Neural crest cell (in vitro differentiated cells): ENCODE measurements at regions not wholly inside any gene's neighbourhood (a gene's known extent, or its start where the extent isn't known, plus 50 kb on each side); places are given as distances from the start of the nearest gene placed in this dataset.

Experiments
- DNase-seq: peaks from one replicate; pipeline ENCODE4 v3.0.0; 2021; ENCODE audit warnings: low read depth, mixed read lengths, low spot score
- H3K27ac Mint-ChIP-seq: one replicate; pipeline ENCODE4 v1.8.0; 2021; ENCODE audit warnings: mild to moderate bottlenecking, mixed read lengths; ENCODE audit not compliant: unreplicated experiment
- H3K27me3 Mint-ChIP-seq: 2 replicates; pipeline ENCODE4 v1.8.0; 2021; ENCODE audit warnings: low read depth, mild to moderate bottlenecking, mixed read lengths
- H3K36me3 Mint-ChIP-seq: 2 replicates; pipeline ENCODE4 v1.8.0; 2021; ENCODE audit warnings: low read depth, mild to moderate bottlenecking, mixed read lengths
- H3K4me1 Mint-ChIP-seq: 2 replicates; pipeline ENCODE4 v1.8.0; 2021; ENCODE audit warnings: mixed read lengths
- H3K4me3 Mint-ChIP-seq: one replicate; pipeline ENCODE4 v1.8.0; 2021; ENCODE audit warnings: mild to moderate bottlenecking, mixed read lengths
- H3K9me3 Mint-ChIP-seq: 2 replicates; pipeline ENCODE4 v1.8.0; 2021; ENCODE audit warnings: mixed read lengths
- TF ChIP-seq, protein P1 (sequence below): fragments of 200-600 bp; sonication (generic); conservative IDR thresholded peaks from 2 replicates; pipeline ENCODE4 v1.5.0; 2021; ENCODE audit warnings: antibody characterized with exemption, mild to moderate bottlenecking

GRCh38 chr2:185990861-185991525, 252.4 kb downstream of the FSIP2 start:
- no peaks in the 10 kb centered on the region for H3K27me3 Mint-ChIP-seq
- H3K9me3 Mint-ChIP-seq = no peaks in the 10 kb centered on the region
- no peak overlapping the region for H3K4me3 Mint-ChIP-seq
- no peak overlapping the region for H3K27ac Mint-ChIP-seq
- no peak for DNase-seq
- no peaks in the 10 kb centered on the region for H3K36me3 Mint-ChIP-seq
- TF ChIP-seq, protein P1, sequence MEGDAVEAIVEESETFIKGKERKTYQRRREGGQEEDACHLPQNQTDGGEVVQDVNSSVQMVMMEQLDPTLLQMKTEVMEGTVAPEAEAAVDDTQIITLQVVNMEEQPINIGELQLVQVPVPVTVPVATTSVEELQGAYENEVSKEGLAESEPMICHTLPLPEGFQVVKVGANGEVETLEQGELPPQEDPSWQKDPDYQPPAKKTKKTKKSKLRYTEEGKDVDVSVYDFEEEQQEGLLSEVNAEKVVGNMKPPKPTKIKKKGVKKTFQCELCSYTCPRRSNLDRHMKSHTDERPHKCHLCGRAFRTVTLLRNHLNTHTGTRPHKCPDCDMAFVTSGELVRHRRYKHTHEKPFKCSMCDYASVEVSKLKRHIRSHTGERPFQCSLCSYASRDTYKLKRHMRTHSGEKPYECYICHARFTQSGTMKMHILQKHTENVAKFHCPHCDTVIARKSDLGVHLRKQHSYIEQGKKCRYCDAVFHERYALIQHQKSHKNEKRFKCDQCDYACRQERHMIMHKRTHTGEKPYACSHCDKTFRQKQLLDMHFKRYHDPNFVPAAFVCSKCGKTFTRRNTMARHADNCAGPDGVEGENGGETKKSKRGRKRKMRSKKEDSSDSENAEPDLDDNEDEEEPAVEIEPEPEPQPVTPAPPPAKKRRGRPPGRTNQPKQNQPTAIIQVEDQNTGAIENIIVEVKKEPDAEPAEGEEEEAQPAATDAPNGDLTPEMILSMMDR = no peak
- no peaks in the 10 kb centered on the region for H3K4me1 Mint-ChIP-seq

- DNase-seq = no peak
- TF ChIP-seq, protein P1 = no peak
- Mint-ChIP-seq H3K9me3 (no peaks in the 10 kb centered on the region), H3K36me3 (no peaks in the 10 kb centered on the region), H3K4me1 (no peaks in the 10 kb centered on the region), H3K27ac (no peak overlapping the region), H3K27me3 (no peaks in the 10 kb centered on the region), H3K4me3 (no peak overlapping the region)
These were observed 260.0 kb downstream of the FSIP2 start for GRCh38 chr2:185998562-185999070.

DNA sequence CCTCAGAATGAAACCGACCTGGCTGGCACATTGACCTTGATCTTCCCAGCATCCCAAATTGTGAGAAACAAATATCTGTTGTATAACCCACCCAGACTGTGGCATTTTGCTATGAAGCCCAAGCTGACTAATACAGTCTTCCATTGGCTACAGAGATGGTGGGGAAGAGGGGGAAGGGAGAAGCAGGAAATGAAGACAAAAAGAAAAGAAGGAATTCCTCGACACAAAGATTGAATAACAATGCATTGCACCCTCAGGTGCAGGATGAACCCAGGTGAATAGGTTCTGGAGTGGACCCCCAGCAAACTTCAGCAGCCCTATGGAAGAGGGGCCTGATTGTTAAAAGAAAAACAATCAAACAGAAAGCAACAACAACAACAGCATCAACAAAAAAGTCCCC, 270.7 kb downstream of the FSIP2 start:
- no peaks in the 10 kb centered on the region for H3K27me3 Mint-ChIP-seq
- H3K36me3 Mint-ChIP-seq = peaks cover 10% of the 10 kb centered on the region
- peaks cover 10% of the 10 kb centered on the region for H3K9me3 Mint-ChIP-seq
- H3K27ac Mint-ChIP-seq = no peak overlapping the region
- no peak overlapping the region for H3K4me3 Mint-ChIP-seq
- H3K4me1 Mint-ChIP-seq = no peaks in the 10 kb centered on the region
- TF ChIP-seq, protein P1 = no peak
- DNase-seq = no peak

GRCh38 chr2:186017278-186017677, 278.7 kb downstream of the FSIP2 start:
- Mint-ChIP-seq H3K4me1 (no peaks in the 10 kb centered on the region), H3K36me3 (peaks cover 5% of the 10 kb centered on the region), H3K27me3 (no peaks in the 10 kb centered on the region), H3K9me3 (peaks cover 8% of the 10 kb centered on the region), H3K4me3 (no peak overlapping the region), H3K27ac (no peak overlapping the region)
- no peak for DNase-seq
- TF ChIP-seq, protein P1 = no peak

DNA sequence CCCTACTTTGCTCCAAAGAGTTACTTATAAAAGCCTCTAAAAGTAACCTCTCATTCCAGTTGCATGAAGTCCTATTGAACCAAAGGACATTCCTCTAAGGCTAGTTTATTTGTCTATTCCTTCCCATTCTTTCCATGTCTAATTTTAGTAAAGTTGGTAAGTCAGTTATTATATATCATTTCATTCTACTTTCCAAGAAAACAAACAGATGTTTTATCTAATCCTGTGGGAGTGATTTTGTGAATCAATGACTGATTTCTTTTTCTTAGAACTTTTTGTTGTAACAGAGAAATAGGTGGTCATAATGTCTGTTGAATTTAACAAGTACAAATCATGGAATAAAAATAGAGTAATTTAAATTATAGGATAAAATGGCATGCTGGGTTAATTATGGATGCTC, 286.3 kb downstream of the FSIP2 start:
- no peaks in the 10 kb centered on the region for H3K36me3 Mint-ChIP-seq
- TF ChIP-seq, protein P1 = no peak
- no peaks in the 10 kb centered on the region for H3K27me3 Mint-ChIP-seq
- no peak overlapping the region for H3K4me3 Mint-ChIP-seq
- no peak for DNase-seq
- H3K9me3 Mint-ChIP-seq = peaks cover 7% of the 10 kb centered on the region
- H3K27ac Mint-ChIP-seq = no peak overlapping the region
- H3K4me1 Mint-ChIP-seq = peaks cover 12% of the 10 kb centered on the region
